Stomach smooth muscle (tissue), 2 donors: ENCODE measurements at regions not wholly inside any gene's neighbourhood (a gene's known extent, or its start where the extent isn't known, plus 50 kb on each side); places are given as distances from the start of the nearest gene placed in this dataset.

Experiments
- H3K27ac ChIP-seq: one replicate; pipeline ENCODE4 v1.7.0; 2013; ENCODE audit warnings: mild to moderate bottlenecking, low read length, inconsistent platforms
- H3K27me3 ChIP-seq, 2 donors: one replicate each; pipeline ENCODE4 v1.7.0; 2013; ENCODE audit warnings: low read length in 2 of 2; ENCODE audit not compliant: insufficient read depth in 2 of 2, control insufficient read depth in 1 of 2
- H3K36me3 ChIP-seq, 2 donors: one replicate each; pipeline ENCODE4 v1.7.0; 2013; ENCODE audit warnings: low read length in 2 of 2; ENCODE audit not compliant: control insufficient read depth in 2 of 2, insufficient read depth in 2 of 2
- H3K4me1 ChIP-seq: one replicate; pipeline ENCODE4 v1.7.0; 2013; ENCODE audit warnings: low read length; ENCODE audit not compliant: control insufficient read depth, insufficient read depth
- H3K4me3 ChIP-seq, 2 donors: one replicate each; pipeline ENCODE4 v1.7.0; 2013; ENCODE audit warnings: low read length in 2 of 2
- H3K9ac ChIP-seq, 2 donors: one replicate each; pipeline ENCODE4 v1.7.0; 2013; ENCODE audit warnings: low read length in 2 of 2, mild to moderate bottlenecking in 1 of 2
- H3K9me3 ChIP-seq, 2 donors: one replicate each; pipeline ENCODE4 v1.7.0; 2013; ENCODE audit warnings: low read length in 2 of 2; ENCODE audit not compliant: control insufficient read depth in 2 of 2
- donor health status: healthy.
- donor health status: Pancreatic carcinoma.

DNA sequence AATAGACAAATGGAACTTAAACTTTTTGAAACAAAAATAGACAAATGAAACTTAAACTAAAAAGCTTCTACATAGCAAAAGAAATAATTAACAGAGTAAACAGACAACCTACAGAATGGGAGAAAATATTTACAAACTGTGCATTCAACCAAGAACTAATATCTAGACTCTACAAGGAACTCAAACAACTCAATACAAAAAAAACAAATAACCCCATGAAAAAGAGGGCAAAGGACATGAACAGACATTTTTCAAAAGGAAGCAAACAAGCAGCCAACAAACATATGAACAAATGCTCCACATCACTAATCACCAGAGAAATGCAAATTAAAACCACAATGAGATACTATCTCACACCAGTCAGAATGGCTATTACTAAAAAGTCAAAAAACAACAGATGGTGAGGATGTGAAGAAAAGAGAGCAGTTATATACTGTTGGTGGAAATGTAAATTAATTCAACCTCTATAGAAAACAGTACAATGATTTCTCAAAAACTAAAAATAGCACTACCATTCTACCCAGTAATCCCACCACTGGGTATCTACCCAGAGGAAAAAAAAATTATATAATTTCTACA lies 170.8 kb upstream of the RGMB start:
- Histone ChIP-seq H3K9ac (no peak overlapping the region), H3K4me1 (no peaks in the 10 kb centered on the region), H3K4me3 (no peak overlapping the region), H3K36me3 (no peaks in the 10 kb centered on the region), H3K27ac (no peak overlapping the region), H3K27me3 (no peaks in the 10 kb centered on the region), H3K9me3 (no peaks in the 10 kb centered on the region)

DNA sequence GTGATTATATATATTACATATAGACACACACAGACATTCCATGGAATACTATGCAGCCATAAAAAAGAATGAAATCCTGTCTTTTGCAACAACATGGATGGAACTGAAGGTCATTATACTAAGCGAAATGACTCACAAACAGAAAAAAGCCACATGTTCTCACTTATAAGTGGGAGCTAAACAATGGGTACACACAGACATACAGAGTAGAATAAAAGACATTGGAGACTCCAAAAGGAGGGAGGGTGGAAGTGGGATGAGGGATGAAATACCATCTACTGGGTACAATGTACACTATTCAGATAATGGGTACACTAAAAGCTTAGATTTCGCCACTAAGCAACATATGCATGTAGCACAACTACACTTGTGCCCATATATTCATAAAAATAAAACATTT lies 170.0 kb upstream of the RGMB start:
- no peaks in the 10 kb centered on the region for H3K9me3 ChIP-seq
- H3K4me3 ChIP-seq = no peak overlapping the region
- no peaks in the 10 kb centered on the region for H3K4me1 ChIP-seq
- no peaks in the 10 kb centered on the region for H3K36me3 ChIP-seq
- no peak overlapping the region for H3K27ac ChIP-seq
- H3K9ac ChIP-seq = no peak overlapping the region
- H3K27me3 ChIP-seq = no peaks in the 10 kb centered on the region

DNA sequence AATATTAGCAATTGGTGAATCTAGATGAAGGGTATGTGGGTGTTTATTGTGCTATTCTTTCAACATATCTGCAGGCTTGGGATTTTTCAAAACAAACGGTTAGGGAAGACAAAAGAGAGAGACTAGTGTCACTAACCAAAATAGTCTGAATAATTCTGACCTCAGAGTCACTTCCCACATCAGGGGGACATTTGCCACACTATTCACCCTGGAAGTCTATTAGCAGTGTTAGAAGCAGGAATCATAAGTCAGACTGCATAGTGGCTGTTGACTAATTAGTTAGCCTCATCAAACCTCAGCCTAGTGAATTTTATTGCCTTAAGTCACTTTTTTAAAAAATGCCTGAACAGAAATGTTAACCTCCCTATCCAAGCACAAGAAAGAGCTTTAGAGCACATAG lies 169.2 kb upstream of the RGMB start:
- Histone ChIP-seq H3K27ac (no peak overlapping the region), H3K4me1 (no peaks in the 10 kb centered on the region), H3K4me3 (no peak overlapping the region), H3K9ac (no peak overlapping the region), H3K27me3 (no peaks in the 10 kb centered on the region), H3K36me3 (no peaks in the 10 kb centered on the region), H3K9me3 (no peaks in the 10 kb centered on the region)

DNA sequence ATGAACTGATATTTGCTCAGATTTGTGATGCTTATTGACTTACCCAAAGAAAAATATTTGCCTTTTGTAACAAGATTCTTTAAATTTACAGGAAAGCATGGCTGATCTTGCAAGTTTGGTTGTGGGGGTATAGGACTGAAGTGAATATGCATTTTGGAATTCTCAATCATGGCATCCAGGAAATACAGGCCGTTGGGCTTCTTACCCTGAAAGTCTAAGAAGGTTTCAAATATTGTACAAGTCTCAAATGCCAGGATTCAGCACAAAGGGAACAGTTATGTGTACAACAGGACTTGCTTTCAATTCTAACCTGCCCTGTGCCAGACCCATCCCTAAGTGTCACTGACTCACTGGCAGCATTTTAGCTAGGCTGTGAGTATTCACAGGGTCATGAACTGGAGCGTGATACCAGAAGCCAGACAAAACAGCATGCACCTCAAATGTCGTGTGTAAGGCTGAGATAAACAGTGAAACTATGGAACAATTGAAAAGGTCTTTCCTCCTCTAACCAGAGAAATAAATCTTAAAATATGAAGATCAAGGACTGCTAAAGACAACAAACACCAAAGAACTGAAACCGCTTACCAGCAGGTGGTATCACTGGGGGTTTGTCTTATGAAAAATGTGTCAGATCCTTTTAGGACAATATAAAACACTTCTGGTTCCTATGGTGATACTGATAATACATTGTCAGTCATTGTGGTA lies 168.6 kb upstream of the RGMB start:
- Histone ChIP-seq H3K36me3 (no peaks in the 10 kb centered on the region), H3K27me3 (no peaks in the 10 kb centered on the region), H3K9ac (no peak overlapping the region), H3K27ac (no peak overlapping the region), H3K9me3 (no peaks in the 10 kb centered on the region), H3K4me1 (no peaks in the 10 kb centered on the region), H3K4me3 (no peak overlapping the region)

DNA sequence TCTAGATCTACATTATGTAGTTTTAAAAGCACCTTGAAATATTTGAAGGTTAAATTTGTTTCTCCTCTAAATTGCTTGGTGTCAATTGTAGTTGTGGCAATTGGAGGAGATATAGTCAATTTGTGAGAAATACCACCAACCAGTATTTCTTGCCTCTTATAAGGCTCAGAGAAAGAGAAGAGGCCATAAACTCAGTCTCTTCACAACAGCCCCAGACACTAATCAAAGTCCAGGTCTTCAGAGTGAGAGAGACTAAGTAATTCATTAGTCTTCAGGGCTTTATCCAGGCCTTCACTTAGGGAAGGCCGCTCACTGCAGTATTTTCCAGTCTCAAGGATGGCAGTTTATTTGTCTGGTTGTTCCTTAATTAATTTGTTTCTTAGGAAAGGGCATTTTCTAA lies 168.0 kb upstream of the RGMB start:
- Histone ChIP-seq H3K9ac (no peak overlapping the region), H3K36me3 (no peaks in the 10 kb centered on the region), H3K27me3 (no peaks in the 10 kb centered on the region), H3K27ac (no peak overlapping the region), H3K4me1 (no peaks in the 10 kb centered on the region), H3K4me3 (no peak overlapping the region), H3K9me3 (no peaks in the 10 kb centered on the region)

DNA sequence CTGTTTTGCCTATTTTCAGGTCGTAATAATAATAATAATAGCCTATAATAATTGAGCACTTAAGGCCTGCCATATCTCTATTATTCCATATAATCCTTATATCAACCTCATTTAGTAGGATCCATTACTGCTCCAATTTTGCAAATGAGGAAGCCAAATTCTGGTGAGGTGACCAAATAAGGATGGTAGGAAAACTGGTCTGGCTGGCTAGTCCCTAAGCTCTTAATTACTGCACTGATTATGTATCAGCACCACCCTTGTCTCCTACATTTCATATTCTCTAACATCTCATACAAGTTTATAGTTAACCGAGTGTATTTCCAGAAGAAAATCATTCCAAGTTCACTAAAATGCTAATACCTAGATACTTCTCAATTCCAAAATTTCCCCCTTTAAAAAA lies 166.5 kb upstream of the RGMB start:
- no peaks in the 10 kb centered on the region for H3K9me3 ChIP-seq
- H3K36me3 ChIP-seq = no peaks in the 10 kb centered on the region
- no peak overlapping the region for H3K9ac ChIP-seq
- H3K27ac ChIP-seq = no peak overlapping the region
- H3K27me3 ChIP-seq = no peaks in the 10 kb centered on the region
- H3K4me3 ChIP-seq = no peak overlapping the region
- no peaks in the 10 kb centered on the region for H3K4me1 ChIP-seq

DNA sequence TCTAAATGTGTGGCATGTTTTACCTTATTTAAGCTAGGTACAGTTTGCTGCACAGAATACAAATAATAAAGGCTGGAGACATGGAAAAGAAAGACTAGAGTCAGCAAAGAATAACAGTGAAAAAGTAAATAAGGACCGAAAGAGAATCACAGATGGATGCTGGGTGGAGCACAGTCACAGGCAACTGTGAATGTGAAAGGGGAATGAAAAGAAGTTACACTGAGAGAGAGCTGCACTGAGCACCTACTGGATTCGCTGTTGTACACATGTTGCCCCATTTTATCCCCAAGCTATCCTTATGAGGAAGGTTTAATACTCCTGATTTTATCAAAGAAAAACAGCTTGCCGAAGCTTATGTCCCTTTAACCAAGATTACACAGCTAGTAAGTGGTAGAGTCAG lies 165.4 kb upstream of the RGMB start:
- H3K4me3 ChIP-seq = no peak overlapping the region
- H3K9ac ChIP-seq = no peak overlapping the region
- no peaks in the 10 kb centered on the region for H3K27me3 ChIP-seq
- no peaks in the 10 kb centered on the region for H3K36me3 ChIP-seq
- H3K27ac ChIP-seq = no peak overlapping the region
- H3K9me3 ChIP-seq = no peaks in the 10 kb centered on the region
- no peaks in the 10 kb centered on the region for H3K4me1 ChIP-seq

DNA sequence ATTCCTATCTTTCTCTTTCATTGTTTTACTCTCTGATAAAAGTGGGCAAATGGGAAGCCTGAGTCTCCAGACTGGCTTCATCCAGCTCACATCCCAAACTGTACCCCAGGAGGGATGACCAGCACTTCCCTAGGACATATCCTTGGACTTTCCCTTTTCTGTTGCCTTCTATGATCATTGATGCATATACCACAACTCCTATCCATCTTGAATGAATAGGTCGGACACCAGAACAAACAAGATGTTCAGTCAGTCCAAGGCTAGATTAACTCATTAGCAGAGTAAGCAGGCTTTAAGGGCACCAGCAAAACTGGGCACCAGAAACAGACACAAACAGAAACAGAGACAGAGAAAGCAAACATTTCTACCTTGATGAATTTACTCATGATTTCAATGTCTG lies 159.1 kb upstream of the RGMB start:
- H3K27me3 ChIP-seq = no peaks in the 10 kb centered on the region
- no peaks in the 10 kb centered on the region for H3K9me3 ChIP-seq
- no peak overlapping the region for H3K27ac ChIP-seq
- no peaks in the 10 kb centered on the region for H3K36me3 ChIP-seq
- H3K4me3 ChIP-seq = no peak overlapping the region
- H3K9ac ChIP-seq = no peak overlapping the region
- no peaks in the 10 kb centered on the region for H3K4me1 ChIP-seq

DNA sequence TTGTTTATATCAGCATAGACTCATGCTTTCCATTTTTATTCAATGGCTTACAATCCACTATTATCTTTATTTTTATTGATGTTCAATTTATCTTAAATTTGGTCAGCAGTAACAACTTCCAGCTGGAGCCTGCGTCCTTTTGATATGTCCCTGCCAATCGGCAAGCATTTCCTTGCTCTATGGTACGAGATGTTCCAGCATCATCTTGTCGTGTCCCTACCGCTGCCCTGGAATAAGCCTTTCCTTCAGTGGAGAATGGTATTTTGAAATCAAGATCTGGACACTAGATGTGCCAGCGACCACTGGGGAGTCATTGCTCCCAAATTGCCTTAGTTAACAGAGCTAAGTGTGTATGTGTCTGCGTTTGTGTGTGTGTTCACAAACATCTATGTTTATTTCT lies 151.6 kb upstream of the RGMB start:
- no peaks in the 10 kb centered on the region for H3K36me3 ChIP-seq
- H3K9me3 ChIP-seq = no peaks in the 10 kb centered on the region
- H3K9ac ChIP-seq = no peak overlapping the region
- H3K4me3 ChIP-seq = no peak overlapping the region
- H3K27me3 ChIP-seq = no peaks in the 10 kb centered on the region
- no peaks in the 10 kb centered on the region for H3K4me1 ChIP-seq
- H3K27ac ChIP-seq = no peak overlapping the region

DNA sequence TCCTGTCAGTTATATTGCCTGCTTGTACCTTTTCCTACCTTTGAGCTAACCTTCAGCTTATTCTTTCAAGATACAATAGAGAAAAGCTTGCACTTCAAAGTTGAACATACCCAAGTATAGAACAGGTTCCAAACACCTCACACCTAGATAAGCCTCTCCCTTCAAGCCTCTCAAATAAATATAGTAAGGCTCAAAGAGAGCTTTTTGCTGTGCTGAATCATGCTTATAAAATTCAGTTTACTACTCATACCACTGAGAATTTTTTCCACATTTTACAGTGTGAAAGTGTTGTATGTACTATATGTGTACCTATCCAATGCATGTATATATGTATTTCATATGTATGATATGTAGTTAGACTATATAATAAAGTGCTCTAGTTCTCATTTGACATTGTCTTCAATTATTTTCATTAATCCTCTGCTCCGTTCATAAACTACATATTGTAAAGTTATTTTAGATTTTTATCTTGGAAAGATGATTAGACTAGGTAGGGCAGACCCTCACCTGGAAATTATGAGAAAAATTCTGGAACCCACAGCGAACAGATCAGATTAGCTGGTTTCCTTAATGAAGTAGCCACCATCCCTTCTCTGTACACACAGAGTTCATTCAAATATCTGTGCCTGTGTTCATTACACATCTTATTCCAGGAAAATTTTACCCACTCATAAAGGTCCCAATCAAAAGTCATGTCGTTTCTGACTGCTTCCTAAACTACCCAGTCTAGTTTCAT lies 149.2 kb upstream of the RGMB start:
- Histone ChIP-seq H3K4me1 (no peaks in the 10 kb centered on the region), H3K9ac (no peak overlapping the region), H3K36me3 (no peaks in the 10 kb centered on the region), H3K27me3 (no peaks in the 10 kb centered on the region), H3K27ac (no peak overlapping the region), H3K4me3 (no peak overlapping the region), H3K9me3 (no peaks in the 10 kb centered on the region)

DNA sequence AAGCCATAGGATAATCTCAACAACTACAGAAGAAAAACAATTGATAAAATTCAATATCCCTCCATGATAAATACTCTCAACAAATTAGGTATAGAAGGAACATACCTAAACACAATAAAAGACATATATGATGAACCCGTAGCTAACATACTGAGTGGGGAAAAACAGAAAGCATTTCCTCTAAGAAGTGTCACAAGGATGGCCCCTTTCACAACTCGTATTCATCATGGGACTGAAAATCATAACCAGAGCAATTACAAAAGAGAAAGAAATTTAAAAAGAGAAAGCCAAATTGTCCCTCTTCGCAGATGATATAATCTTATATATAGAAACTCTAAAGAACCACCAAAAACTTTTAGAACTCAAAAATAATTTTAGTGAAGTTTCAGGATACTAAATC lies 146.3 kb upstream of the RGMB start:
- H3K36me3 ChIP-seq = no peaks in the 10 kb centered on the region
- no peak overlapping the region for H3K27ac ChIP-seq

More for the DNA sequence above, 146.3 kb upstream of the RGMB start:
- Histone ChIP-seq H3K9me3 (no peaks in the 10 kb centered on the region), H3K4me1 (no peaks in the 10 kb centered on the region), H3K4me3 (no peak overlapping the region), H3K27me3 (no peaks in the 10 kb centered on the region), H3K9ac (no peak overlapping the region)
